Ishikawa (cell line): ENCODE measurements at regions not wholly inside any gene's neighbourhood (a gene's known extent, or its start where the extent isn't known, plus 50 kb on each side); places are given as distances from the start of the nearest gene placed in this dataset.

Source experiments
- CEBPB ChIP-seq: IDR thresholded peaks from 2 replicates; pipeline ENCODE4 v1.6.1; 2012
- CREB1 ChIP-seq: IDR thresholded peaks from 2 replicates; pipeline ENCODE4 v1.6.1; 2012; ENCODE audit warnings: low read depth
- EGR1 ChIP-seq: IDR thresholded peaks from 2 replicates; pipeline ENCODE4 v1.6.1; 2012
- EP300 ChIP-seq: IDR thresholded peaks from 2 replicates; pipeline ENCODE4 v1.6.1; 2012; ENCODE audit warnings: borderline replicate concordance
- FOXM1 ChIP-seq: IDR thresholded peaks from 2 replicates; pipeline ENCODE4 v1.6.1; 2012; ENCODE audit warnings: low read depth, borderline replicate concordance
- NFIC ChIP-seq: IDR thresholded peaks from 2 replicates; pipeline ENCODE4 v1.6.1; 2012
- RAD21 ChIP-seq: IDR thresholded peaks from 2 replicates; pipeline ENCODE4 v1.6.1; 2012; ENCODE audit warnings: low read depth
- TAF1 ChIP-seq: IDR thresholded peaks from 2 replicates; pipeline ENCODE4 v1.6.1; 2012; ENCODE audit warnings: low read depth, mild to moderate bottlenecking
- TCF12 ChIP-seq: IDR thresholded peaks from 2 replicates; pipeline ENCODE4 v1.6.1; 2012; ENCODE audit warnings: low read depth
- TEAD4 ChIP-seq: IDR thresholded peaks from 2 replicates; pipeline ENCODE4 v1.6.1; 2012
- YY1 ChIP-seq: IDR thresholded peaks from 2 replicates; pipeline ENCODE4 v1.6.1; 2012; ENCODE audit warnings: low read depth
- ZBTB7A ChIP-seq: IDR thresholded peaks from 2 replicates; pipeline ENCODE4 v1.6.1; 2012; ENCODE audit warnings: low read depth
- TF ChIP-seq, protein P1 (sequence below): IDR thresholded peaks from 2 replicates; pipeline ENCODE4 v1.6.1; 2012; ENCODE audit warnings: low read depth, mild to moderate bottlenecking
- TF ChIP-seq, protein P2 (sequence below): IDR thresholded peaks from 2 replicates; pipeline ENCODE4 v1.6.1; 2012
- TF ChIP-seq, protein P3 (sequence below): IDR thresholded peaks from 2 replicates; pipeline ENCODE4 v1.6.1; 2012

DNA sequence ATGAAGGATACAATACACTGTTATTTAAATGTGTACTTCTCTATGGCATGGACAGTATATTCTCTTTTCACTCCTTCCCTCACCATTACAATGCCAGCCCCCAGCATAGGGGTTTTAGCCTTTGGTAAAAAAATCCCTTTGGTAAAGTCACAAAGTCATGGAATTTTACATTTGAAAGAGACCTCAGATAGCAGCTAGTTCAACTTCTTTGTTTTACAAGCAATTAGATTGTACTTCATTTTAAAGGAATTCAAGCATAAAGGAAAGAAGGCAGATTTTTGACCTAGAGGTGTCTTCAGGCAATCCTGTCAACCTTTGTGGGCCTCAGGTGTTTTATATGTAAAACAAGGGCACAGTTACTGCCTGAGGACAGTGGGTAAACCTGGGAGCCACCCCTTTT, 1188.4 kb upstream of the AUTS2 start:
- TF ChIP-seq CREB1 (no peak), FOXM1 (no peak), EGR1 (no peak), YY1 (no peak), CEBPB (no peak)

DNA sequence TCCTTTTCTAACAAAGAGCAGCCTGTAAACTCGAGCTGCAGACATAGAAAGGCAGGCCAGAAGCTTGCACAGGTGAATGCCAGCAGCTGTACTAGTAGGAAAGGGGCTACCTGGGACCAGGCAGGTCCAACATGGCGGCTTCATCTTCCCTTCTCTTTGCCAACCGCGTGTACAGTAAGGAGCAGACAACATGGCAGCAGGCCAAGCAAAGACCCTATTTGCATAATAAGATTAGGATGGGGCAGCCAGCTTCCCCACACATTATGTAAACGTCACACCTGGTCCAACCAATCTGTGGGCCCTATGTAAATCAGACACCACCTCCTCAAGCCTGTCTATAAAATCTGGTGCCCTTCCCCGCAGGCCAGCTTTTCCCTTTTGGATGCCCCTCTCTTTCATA, 1186.5 kb upstream of the AUTS2 start:
- TF ChIP-seq EP300 = no peak
- no peak for TF ChIP-seq ZBTB7A
- no peak for TF ChIP-seq CREB1
- TF ChIP-seq, protein P1, sequence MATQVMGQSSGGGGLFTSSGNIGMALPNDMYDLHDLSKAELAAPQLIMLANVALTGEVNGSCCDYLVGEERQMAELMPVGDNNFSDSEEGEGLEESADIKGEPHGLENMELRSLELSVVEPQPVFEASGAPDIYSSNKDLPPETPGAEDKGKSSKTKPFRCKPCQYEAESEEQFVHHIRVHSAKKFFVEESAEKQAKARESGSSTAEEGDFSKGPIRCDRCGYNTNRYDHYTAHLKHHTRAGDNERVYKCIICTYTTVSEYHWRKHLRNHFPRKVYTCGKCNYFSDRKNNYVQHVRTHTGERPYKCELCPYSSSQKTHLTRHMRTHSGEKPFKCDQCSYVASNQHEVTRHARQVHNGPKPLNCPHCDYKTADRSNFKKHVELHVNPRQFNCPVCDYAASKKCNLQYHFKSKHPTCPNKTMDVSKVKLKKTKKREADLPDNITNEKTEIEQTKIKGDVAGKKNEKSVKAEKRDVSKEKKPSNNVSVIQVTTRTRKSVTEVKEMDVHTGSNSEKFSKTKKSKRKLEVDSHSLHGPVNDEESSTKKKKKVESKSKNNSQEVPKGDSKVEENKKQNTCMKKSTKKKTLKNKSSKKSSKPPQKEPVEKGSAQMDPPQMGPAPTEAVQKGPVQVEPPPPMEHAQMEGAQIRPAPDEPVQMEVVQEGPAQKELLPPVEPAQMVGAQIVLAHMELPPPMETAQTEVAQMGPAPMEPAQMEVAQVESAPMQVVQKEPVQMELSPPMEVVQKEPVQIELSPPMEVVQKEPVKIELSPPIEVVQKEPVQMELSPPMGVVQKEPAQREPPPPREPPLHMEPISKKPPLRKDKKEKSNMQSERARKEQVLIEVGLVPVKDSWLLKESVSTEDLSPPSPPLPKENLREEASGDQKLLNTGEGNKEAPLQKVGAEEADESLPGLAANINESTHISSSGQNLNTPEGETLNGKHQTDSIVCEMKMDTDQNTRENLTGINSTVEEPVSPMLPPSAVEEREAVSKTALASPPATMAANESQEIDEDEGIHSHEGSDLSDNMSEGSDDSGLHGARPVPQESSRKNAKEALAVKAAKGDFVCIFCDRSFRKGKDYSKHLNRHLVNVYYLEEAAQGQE = no peak
- no peak for TF ChIP-seq CEBPB
- TF ChIP-seq FOXM1 = no peak
- no peak for TF ChIP-seq YY1
- no peak for TF ChIP-seq RAD21
- no peak for TF ChIP-seq EGR1
- TF ChIP-seq, protein P2, sequence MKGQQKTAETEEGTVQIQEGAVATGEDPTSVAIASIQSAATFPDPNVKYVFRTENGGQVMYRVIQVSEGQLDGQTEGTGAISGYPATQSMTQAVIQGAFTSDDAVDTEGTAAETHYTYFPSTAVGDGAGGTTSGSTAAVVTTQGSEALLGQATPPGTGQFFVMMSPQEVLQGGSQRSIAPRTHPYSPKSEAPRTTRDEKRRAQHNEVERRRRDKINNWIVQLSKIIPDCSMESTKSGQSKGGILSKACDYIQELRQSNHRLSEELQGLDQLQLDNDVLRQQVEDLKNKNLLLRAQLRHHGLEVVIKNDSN = no peak
- TF ChIP-seq, protein P3, sequence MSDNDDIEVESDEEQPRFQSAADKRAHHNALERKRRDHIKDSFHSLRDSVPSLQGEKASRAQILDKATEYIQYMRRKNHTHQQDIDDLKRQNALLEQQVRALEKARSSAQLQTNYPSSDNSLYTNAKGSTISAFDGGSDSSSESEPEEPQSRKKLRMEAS = no peak
- no peak for TF ChIP-seq NFIC
- no peak for TF ChIP-seq TCF12

DNA sequence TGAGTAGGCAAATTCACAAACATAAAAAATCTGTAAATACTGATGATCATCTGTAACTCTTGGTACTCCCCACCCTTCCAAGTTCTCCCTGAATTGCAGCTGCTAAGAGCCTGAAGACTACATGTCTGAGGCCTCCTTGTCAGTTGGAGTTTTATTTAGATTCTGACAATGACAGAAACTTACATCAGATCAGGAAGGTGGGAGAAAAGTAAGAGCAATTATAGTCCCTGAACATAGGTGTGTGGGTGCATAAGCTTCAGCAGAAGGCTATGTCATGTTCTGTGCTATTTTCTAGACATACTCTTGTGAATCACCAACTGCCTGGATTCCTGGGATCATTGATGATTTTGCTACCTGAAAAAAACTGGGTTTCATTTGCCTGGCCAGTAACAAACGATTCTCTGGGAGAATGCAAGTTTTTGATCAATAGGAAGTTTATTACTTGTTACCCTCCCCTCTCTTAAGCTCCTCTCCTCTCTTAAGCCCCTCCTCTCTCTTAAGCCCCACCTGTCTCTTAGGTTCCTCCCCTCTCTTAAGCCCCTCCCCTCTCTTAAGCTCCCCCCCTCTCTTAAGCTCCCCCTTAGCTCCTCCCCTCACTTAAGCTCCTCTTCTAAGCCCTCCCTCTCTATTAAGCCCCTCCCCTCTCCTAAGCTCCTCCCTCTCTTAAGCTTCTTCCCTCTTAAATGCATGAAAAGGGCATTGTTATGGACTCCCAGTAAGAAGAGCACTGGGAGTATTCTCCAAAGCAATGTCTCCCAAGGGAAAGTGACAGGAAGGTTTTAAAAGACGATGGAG, 1183.4 kb upstream of the AUTS2 start:
- TF ChIP-seq FOXM1 (no peak), TAF1 (no peak), NFIC (no peak), EGR1 (no peak), YY1 (no peak), RAD21 (no peak), CREB1 (no peak), TCF12 (no peak), ZBTB7A (no peak), TEAD4 (no peak), EP300 (no peak), CEBPB (no peak)
- TF ChIP-seq, protein P3 = no peak
- TF ChIP-seq, protein P1 = no peak
- TF ChIP-seq, protein P2 = no peak

DNA sequence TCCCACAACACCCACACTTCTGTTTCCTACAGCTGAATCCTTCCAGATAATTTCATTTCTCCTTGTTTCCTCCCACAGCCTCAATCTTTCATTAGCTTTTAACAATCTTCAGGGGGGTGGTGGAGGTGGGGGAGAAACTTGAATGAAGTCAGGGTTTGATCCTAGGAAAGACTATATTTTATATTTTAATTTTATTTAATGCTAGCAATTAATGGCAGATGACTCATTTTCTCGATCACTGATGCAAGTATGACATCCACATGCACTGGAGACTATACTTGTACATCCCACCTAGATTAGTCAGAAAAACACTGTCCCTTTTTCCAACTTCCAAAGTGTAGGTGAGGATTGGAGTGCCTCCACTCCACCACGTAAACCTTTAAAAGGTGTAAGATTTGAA, 1181.3 kb upstream of the AUTS2 start:
- no peak for TF ChIP-seq RAD21
- no peak for TF ChIP-seq TEAD4

DNA sequence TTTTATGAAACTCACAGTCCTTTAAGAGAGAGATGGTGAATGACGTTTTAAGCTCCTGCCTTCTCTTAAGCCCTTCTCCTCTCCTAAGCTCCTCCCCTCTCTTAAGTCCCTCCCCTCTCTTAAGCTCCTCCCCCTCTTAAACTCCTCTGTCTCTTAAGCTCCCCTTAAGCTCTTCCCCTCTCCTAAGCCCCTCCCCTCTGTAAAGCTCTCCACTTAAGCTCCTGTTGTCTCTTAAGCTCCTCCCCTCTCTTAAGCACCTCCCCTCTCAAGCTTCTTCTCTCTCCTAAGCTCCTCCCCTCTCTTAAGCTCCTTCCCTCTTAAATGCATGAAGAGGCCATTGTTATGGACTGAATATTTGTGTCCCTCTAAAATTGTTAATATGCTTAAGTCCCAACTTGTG, 1180.6 kb upstream of the AUTS2 start:
- TF ChIP-seq EP300 (no peak), EGR1 (no peak), NFIC (no peak), ZBTB7A (no peak), CREB1 (no peak), FOXM1 (no peak)

DNA sequence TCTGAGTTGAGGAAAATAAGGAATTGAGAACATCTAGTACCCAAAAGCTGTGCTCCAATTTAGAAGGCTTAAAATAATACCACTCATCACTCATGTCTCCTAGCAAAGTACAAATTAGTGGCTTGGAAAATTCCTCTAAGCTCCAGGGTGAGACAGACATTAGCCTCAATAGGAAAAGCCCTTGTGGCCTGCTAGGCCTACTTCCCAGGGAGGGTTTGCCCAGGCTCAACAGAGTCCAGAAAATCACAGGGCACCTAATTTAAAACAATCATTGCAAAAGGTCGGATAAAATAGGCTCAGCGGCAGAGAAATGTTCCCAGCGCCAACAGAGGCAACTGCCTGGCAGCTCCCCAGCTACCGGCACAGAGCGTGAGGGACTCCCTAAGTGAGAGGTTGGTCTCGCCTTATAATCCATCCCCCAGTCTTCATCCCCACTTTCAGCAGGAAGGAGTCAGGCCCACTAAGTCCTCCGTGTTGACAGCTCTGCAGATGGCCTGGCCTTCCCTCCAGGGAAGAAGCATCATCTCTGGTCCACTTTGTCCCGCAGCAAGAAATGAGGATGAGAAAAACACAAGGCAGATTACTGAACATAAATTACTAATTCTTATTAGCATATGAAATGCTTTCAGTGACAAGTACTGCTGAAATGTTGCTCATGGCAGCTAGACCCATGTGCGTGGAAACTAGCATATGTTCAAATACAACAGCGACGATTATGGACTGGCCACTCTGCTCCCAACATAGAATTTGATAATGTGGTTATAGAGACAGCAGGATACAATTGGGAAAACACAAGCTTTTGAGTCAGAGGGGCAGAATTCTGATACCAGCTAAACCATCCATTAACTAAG, 1177.7 kb upstream of the AUTS2 start:
- TF ChIP-seq TEAD4 = no peak
- no peak for TF ChIP-seq EGR1
- TF ChIP-seq TAF1 = no peak
- no peak for TF ChIP-seq YY1
- no peak for TF ChIP-seq FOXM1
- no peak for TF ChIP-seq ZBTB7A
- TF ChIP-seq NFIC = no peak
- no peak for TF ChIP-seq CEBPB
- TF ChIP-seq, protein P2 = no peak
- no peak for TF ChIP-seq TCF12
- TF ChIP-seq CREB1 = no peak
- no peak for TF ChIP-seq RAD21
- TF ChIP-seq, protein P1 = no peak
